Head of caudate nucleus (tissue), 42 donors: ENCODE measurements at regions not wholly inside any gene's neighbourhood (a gene's known extent, or its start where the extent isn't known, plus 50 kb on each side); places are given as distances from the start of the nearest gene placed in this dataset.
"Not testable (repeated sequence)": the region's sequence is repeated elsewhere in the genome, so short reads cannot be mapped to it uniquely, and the experiment has no call there.

Experiments
- DNase-seq, 42 donors: peaks; one replicate each; pipeline versions ENCODE4 v3.0.0 to v3.0.0-alpha.2; 2020 to 2021; ENCODE audit warnings: mixed read lengths in 7 of 42
- intact Hi-C: fragments of 100-400 bp; cut with DNase I; formaldehyde crosslinking; loops from one replicate; pipeline ENCODE4 v1.15.0; 2022

DNA sequence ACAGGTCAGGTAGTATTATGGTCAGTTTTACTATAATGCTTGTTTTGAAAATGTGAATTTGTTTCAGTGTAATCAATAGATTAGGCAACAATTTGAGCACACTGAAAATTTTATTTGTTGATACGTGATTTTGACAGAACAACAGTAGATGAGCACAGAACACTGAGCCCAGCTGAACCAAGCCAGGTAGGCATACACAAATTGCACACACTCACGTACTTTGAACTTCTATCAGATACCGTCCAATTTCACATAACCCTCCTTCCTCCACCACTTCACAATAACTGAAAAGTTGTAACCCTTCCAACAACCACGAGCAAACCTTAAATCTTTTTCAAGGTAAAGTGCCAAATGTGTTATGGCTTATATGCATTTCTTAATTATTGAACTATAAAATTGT, 229.5 kb upstream of the TMEFF2 start:
- no peak for DNase-seq
- intact Hi-C loops: no loop called here

DNA sequence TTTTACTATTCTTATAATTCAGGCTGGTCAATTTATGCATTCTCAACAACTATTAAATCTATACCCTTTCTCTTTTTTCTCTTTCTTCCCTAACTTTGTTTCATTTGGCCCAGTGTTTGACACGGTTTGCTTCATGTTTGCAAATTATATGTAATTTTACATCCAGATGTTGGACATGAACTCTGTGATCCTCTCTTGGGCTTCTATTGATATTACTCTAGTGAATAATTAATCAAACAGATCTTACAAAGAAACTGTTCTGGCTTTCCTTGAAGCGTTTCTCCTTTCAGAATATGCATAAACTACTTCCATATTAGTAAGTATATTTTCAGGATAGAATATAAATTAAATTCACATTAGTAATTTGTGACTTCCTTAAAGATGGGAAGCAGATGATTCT, 225.1 kb upstream of the TMEFF2 start:
- intact Hi-C loops: no loop called here
- no peak for DNase-seq

GRCh38 chr2:192416060-192416459, 221.3 kb upstream of the TMEFF2 start:
- DNase-seq: no peak
- intact Hi-C loops: no loop called here

DNA sequence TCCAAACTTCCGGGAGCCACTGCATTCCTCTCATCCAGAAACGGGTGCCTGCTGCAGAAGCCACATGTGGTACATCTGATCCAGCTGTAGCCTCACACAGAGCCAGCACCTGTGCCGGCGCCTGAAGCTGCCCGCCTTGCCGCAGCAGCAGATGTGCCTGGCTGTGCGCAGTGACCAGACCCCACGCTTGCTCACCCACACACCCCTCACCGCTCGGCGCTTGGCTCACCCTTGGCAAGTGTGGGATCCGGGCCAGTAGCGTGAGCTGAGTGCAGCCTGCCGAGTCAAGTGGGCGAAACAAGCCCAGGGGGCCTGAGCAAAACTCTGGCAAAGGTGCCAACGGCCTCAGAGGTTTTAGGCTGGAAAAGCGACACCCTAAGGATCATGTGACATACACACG, 220.1 kb upstream of the TMEFF2 start:
- DNase-seq: no peak
- intact Hi-C loops: no loop called here

DNA sequence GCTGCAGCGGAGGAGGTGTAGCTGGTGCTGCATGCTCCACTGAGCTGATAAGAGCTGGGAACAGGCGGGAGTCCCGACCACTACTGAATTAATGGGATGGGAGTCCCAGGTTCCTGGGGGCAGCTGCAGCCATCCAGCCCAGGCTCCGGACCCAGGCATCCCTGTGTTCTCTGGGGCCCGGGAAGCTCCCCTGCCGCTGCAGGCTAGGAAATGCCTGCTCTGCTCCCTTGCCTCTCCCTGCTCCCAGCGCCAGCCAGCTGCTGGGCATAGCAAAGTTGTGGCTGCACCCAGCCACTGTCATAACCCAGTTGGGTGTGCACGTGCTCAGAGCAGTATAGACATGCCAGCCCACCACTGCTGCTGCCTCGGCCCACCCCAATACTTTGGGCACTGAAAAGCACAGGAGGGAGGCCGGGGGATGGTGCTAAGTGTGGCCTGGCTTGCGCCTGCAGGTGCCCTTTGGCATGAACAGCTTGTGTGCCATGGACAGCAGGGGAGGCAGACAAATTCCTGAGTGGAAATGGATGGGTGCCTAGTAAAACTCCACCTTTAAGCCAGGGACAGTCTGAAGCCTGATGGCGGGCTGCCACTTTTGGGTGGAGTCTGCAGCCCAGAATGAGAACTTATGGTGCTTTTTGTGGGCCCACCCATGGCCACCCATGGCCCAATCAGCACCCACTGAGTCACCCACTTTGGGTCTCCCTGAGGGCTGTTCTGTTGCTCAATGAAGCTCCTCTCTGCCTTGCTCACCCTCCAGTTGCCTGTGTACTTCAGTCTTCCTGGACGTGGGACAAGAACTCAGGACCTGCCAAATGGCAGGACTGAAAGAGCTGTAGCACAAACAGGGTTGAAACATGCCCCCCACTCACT, 219.3 kb upstream of the TMEFF2 start:
- peak in 1 of 42 donors; percentile 1 for DNase-seq
- intact Hi-C loops: no loop called here

DNA sequence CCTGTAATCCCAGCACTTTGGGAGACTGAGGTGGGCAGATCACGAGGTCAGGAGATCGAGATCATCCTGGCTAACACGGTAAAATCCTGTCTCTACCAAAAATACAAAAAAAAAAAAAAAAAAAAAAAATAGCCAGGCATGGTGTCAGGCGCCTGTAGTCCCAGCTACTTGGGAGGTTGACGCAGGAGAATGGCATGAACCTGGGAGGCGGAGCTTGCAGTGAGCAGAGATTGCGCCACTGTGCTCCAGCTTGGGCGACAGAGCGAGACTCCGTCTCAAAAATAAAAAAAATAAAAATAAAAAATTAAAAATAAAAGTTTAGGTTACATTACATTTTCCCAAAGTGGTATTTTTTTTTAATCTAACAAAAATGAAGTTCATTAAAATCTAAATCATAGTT, 218.1 kb upstream of the TMEFF2 start:
- DNase-seq, intact Hi-C loops: not testable (repeated sequence)

DNA sequence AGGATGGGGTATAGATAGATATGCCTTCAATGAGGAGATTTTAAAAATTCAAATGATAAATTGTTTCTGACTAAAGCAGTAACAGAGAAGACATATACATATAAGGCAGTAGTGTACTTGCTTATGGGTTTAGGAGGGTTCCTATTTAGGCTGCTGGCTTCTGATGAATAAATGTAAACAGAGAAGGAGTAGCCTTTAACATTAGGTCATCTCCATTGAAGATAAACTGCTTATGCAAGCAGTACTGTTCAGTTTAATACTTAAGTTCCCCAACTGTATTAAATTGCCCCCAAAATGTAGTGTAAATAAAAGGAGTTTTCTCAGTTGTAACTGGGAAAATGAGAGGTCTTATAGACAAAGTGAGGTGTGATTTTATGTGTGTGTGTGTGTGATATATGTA, 217.7 kb upstream of the TMEFF2 start:
- DNase-seq: no peak
- intact Hi-C loops: no loop called here

- intact Hi-C loops: no loop called here
These were observed 217.0 kb upstream of the TMEFF2 start for GRCh38 chr2:192411755-192412154.

GRCh38 chr2:192410319-192410718, 215.6 kb upstream of the TMEFF2 start:
- intact Hi-C loops: no loop called here
- DNase-seq: no peak

More at GRCh38 chr2:192411755-192412154, 217.0 kb upstream of the TMEFF2 start:
- DNase-seq: no peak

- no peak for DNase-seq
These were observed 213.0 kb upstream of the TMEFF2 start for GRCh38 chr2:192407692-192408091.

DNA sequence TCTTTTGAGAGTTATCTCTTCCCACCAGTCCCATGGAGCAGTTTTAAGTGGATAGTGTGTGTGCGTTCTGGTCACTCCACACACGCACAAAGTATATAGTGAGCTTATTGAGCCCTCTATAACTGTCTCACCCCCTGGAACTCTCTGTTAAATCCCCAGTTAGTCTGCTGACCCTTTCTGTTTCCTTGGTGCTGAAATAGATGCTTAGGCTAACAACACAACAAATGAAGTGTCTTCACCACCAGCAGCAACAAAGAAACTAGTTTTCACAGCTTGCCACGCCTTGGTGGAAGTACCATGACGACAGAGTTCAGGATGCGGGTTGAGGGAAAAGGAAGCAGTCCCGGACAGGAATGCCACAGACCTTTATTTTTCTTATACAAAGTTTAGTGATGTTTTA, 203.5 kb upstream of the TMEFF2 start:
- intact Hi-C loops: no loop called here
- no peak for DNase-seq

More at GRCh38 chr2:192407692-192408091, 213.0 kb upstream of the TMEFF2 start:
- intact Hi-C loops: no loop called here

- no peak for DNase-seq
- intact Hi-C loops: no loop called here
These were observed 199.9 kb upstream of the TMEFF2 start for GRCh38 chr2:192394605-192395004.

GRCh38 chr2:192391041-192391440, 196.3 kb upstream of the TMEFF2 start:
- intact Hi-C loops: no loop called here
- DNase-seq: no peak

GRCh38 chr2:192390401-192390800, 195.7 kb upstream of the TMEFF2 start:
- peak in 2 of 42 donors; percentile 16 to 22 for DNase-seq

GRCh38 chr2:192384191-192384590, 189.5 kb upstream of the TMEFF2 start:
- intact Hi-C loops: not testable (repeated sequence)

More at GRCh38 chr2:192390401-192390800, 195.7 kb upstream of the TMEFF2 start:
- intact Hi-C loops: no loop called here

GRCh38 chr2:192381082-192381481, 186.3 kb upstream of the TMEFF2 start:
- intact Hi-C loops: no loop called here
- no peak for DNase-seq

More at GRCh38 chr2:192384191-192384590, 189.5 kb upstream of the TMEFF2 start:
- not testable (repeated sequence) for DNase-seq

DNA sequence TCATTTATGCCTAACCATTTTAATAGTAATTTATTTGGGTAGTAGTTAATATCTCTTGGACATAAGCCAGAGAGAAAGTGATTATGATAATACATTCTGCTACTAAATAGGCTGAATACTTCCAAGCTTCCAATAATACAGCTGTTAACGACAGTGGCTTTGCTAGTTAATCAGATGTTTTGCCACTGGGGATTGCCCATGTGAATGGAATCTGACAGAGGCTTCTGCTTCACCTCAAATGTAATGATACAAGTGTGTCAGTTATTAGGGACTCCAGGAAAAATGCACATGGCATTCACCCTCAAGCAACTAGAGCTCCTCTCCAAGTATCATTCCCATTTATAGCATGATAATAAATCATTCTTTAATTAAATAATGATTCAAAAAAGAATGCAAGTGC, 185.0 kb upstream of the TMEFF2 start:
- intact Hi-C loops: no loop called here

GRCh38 chr2:192377173-192377572, 182.4 kb upstream of the TMEFF2 start:
- intact Hi-C loops: no loop called here
- no peak for DNase-seq

More for the DNA sequence above, 185.0 kb upstream of the TMEFF2 start:
- DNase-seq: no peak

DNA sequence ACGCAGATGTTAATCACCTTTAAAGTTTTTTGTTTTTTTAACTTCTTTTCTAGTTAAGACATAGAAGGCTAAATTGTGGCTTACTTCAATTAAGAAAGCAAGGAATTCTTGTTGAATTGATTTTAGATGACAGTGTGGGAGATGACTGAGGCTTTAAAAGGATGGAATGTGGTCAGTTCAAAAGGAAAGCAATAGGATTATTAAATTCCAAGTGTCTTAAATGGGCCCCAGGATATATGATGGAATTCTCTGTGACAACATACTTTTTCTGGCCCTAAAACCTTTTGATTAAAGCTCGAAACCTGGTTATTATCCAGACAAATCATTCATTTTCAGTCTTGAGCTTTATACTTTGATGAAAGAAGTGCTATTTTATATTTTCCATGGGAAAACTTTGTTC, 179.0 kb upstream of the TMEFF2 start:
- intact Hi-C loops: no loop called here
- no peak for DNase-seq

DNA sequence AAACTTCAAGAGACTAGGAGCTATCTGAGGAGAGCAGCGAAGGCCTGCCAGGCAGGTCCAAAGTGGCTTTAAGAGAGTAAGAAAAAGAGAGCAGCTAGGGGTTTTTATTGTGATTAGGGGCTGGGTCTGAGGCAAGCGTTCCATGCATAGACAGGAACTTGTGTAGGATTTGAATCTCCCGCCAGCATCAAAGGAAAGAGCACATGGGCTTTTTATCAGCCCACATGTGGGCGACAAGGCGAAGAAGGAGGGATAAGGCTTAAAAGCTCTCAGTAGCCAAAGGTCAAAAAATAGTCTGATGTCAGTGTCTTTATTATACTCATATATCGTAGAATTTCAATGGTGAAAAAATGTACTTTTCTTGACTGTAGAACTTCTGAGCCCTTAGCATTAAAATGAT, 178.5 kb upstream of the TMEFF2 start:
- no peak for DNase-seq
- intact Hi-C loops: no loop called here

DNA sequence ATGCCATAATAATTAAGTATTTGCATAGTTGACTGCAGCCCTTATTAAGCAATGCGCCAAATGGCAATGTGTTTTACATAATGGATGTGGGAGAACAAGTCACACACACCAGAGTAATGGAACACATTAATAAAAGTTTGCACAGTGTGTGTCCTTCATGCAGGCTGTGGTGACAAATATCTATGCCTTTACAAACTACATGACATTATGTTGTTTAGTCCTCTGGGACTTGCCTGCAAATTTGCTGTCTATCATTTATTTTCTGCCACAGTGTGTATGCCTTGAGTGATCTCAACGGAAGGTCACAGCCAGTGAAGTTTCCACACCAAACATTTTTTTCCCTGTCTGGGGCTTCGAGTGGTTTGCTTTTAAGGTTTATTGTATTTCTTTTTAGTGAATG, 175.2 kb upstream of the TMEFF2 start:
- intact Hi-C loops: no loop called here
- DNase-seq: no peak
